ENCODE measurements at regions not wholly inside any gene's neighbourhood (a gene's known extent, or its start where the extent isn't known, plus 50 kb on each side); places are given as distances from the start of the nearest gene placed in this dataset.

GRCh38 chr13:61935710-61936109 is 520.1 kb upstream of the PCDH20 start:
- TF ChIP-seq CTCF (IDR thresholded peaks at IDR 0.05) = no peak
- no peak for TF ChIP-seq POLR2A (IDR thresholded peaks at IDR 0.05)
